ENCODE measurements at regions not wholly inside any gene's neighbourhood (a gene's known extent, or its start where the extent isn't known, plus 50 kb on each side); places are given as distances from the start of the nearest gene placed in this dataset.
"Not testable (repeated sequence)": the region's sequence is repeated elsewhere in the genome, so short reads cannot be mapped to it uniquely, and the experiment has no call there.

GRCh38 chr3:145649368-145649887 lies 511.6 kb downstream of the PLOD2 start:
- DNase-seq: no peak

GRCh38 chr3:145650170-145650569 lies 510.8 kb downstream of the PLOD2 start:
- no peak for DNase-seq

GRCh38 chr3:145671121-145671520 lies 489.9 kb downstream of the PLOD2 start:
- DNase-seq: no peak

GRCh38 chr3:145673838-145674237 lies 487.1 kb downstream of the PLOD2 start:
- no peak for DNase-seq

DNA sequence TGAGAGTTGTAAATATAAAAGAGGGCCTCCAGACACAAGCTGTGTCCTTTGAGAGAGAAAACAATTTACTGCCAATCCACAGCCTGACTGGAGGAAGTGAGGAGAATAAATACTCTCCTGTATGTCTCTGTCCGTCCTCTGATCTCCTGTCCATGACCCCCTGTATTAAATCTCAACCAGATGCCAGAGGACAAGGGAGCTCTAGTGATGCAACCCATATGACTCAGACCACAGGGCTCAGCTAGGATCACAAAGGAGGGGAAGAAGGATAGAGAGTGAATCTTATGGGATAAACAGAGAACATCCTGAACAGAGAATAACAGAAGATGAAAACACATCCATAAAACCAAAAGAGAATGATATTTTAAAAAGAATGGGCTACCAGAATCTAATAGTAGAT lies 482.6 kb downstream of the PLOD2 start:
- DNase-seq: no peak

DNA sequence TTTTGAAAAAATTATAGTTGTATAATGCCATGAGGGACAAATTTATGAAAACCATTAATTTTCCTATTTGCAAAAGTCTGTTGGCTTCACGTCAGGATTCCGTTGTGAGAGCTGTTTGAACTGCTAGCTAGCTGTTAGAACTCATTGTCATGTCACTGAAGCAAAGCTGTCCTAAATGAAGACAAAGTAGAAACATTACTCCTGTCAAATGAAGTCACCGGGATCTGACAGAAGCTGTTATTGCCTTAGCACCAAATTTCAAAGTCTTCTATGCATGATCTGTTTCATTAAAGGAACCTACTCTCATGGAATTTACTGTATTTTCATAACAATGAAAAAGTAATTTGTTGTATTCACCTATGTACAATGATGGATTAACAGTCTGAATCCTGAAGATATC lies 479.8 kb downstream of the PLOD2 start:
- no peak for DNase-seq

DNA sequence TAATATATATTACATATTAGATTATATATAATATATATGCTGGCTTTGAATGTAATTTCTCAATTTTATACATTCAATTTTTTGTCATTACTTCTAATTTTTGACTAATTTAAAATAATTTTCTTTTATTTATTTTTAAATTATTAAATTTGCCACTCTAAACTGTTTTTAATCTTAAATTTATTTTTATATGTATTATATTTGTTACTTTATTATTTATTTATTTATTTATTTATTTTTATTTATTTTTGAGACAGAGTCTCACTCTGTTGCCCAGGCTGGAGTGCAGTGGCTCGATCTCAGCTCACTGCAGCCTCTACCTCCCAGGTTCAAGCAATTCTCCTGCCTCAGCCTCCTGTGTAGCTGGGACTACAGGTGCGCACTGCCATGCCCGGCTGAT lies 473.0 kb downstream of the PLOD2 start:
- not testable (repeated sequence) for DNase-seq

- no peak for DNase-seq
Observed at GRCh38 chr3:145692751-145693150, 468.2 kb downstream of the PLOD2 start.

DNA sequence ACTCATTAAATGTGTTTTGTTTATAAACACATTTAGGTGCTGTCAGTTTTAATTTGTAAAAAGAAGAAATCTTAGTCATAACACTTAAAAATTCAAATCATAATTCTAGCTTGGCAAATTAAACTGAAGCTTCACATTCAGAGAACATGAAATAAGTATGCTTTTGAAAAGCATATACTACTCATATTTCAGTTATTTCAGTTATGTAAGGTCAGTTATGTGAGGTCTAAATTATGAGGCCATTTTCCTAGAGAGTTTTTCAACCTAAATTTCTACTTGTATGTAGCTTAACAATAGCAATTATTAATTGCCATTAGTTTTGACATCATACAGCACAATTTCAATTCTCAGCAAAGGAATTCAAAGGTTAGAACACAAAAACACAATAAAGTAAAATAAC lies 465.0 kb downstream of the PLOD2 start:
- no peak for DNase-seq

DNA sequence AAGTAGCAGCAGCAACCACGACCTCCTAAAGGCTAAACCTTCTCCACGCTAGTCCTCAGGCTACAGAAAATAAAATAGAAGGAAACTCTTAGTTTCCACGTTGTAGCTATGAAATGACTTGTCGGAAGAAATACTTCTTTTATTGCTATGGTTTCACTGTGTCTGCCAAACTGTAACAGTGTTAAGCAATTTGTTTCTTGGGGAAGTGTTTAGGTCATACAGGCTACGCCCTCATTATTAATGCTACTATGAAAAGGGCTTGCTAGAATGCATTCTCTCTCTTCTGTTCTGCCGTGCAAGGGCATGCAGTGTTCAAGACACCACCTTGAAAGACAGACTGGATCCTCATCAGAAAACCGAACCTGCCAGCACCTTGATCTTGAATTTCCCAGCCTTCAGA lies 462.7 kb downstream of the PLOD2 start:
- DNase-seq: no peak

DNA sequence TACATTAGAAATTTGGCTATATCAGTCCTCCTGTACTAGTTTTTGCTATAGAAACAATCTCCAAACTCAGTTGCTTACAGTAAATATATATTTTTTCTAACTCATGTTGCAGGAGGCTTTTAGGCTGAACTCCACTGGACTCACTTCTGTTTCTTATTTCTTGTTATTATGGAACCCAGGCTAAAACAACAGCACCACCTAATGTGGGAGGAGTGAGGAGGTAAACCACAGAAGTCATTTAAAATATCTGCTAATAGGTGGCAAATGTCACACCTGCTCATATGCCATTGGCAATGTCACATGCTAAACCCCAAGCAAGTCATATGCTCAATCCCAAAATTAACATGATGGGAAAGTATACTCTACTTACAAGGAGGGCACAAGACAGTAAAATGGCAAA lies 462.2 kb downstream of the PLOD2 start:
- no peak for DNase-seq

- DNase-seq: no peak
Observed at GRCh38 chr3:145704020-145704419, 457.0 kb downstream of the PLOD2 start.

DNA sequence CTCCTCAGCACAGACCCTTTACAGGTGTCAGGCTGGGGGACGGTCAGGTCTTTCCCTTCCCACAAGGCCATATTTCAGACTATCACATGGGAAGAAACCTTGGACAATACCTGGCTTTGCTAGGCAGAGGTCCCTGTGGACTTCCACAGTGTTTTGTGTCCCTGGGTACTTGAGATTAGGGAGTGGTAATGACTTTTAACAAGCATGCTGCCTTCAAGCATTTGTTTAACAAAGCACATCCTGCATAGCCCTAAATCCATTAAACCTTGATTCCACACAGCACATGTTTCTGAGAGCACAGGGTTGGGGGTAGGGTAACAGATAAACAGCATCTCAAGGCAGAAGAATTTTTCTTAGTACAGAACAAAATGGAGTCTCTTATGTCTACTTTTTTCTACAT lies 451.2 kb downstream of the PLOD2 start:
- not testable (repeated sequence) for DNase-seq

- DNase-seq: no peak
Observed at GRCh38 chr3:145716519-145716918, 444.5 kb downstream of the PLOD2 start.

DNA sequence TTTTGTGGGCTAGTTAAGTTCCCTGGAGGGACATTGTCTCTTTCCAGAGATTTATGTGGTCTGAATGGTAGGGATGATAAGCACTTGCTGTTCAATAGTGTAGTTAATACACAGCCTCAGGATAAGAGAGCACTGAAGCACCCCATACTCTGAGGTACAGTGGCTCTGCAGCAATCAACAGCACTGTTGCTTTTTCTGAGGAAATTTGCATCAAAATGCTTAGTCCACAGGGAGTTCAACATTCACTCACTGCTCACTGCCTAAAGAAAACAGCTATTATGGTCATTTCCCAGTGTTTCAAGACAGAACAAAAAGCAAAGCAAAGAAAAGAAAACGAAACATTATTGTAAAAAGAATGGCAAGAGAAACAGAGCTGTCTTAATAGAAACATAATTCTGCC lies 441.9 kb downstream of the PLOD2 start:
- no peak for DNase-seq

- DNase-seq: no peak
Observed at GRCh38 chr3:145721273-145721805, 439.6 kb downstream of the PLOD2 start.

- no peak for DNase-seq
Observed at GRCh38 chr3:145721815-145722214, 439.2 kb downstream of the PLOD2 start.

GRCh38 chr3:145727476-145727875 lies 433.5 kb downstream of the PLOD2 start:
- no peak for DNase-seq

DNA sequence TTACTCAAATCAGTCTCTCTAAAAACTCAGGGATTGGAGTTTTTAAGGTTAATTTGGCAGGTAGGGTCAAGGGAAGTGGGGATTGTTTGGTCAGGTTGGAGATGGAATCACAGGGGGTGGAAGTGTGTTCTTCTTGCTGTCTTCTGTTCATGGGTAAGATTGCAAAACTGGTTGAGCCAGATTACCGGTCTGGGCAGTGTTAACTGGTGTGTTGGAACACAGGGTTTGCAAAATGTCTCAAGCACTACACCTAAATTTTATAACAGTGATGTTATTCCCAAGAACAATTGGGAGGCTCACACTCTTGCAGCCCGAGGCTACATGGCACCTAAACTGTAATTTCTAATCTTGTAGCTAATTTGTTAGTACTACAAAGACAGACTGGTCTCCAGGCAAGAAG lies 425.4 kb downstream of the PLOD2 start:
- no peak for DNase-seq

- DNase-seq: no peak
Observed at GRCh38 chr3:145737952-145738351, 423.0 kb downstream of the PLOD2 start.

DNA sequence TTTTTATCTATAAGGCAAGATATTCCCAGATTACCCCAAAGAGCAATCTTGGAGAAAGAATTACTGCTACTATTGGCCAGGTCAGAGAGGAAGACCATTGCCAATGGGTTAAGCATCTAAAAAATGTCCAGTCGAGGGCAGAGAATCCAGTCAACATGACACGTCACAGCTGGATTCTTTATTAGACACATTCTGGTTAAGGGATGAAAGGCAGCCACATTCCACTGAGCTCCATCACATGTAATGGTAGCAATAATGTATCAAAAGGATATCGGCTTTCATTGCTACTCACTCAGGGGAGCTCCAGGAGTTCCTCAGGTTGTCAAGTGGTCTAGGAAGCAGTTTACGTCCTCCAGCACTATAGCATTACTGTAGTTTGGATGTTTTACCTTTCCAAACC lies 421.1 kb downstream of the PLOD2 start:
- no peak for DNase-seq

- DNase-seq: no peak
Observed at GRCh38 chr3:145750657-145751056, 410.3 kb downstream of the PLOD2 start.

GRCh38 chr3:145752576-145752975 lies 408.4 kb downstream of the PLOD2 start:
- DNase-seq: no peak

DNA sequence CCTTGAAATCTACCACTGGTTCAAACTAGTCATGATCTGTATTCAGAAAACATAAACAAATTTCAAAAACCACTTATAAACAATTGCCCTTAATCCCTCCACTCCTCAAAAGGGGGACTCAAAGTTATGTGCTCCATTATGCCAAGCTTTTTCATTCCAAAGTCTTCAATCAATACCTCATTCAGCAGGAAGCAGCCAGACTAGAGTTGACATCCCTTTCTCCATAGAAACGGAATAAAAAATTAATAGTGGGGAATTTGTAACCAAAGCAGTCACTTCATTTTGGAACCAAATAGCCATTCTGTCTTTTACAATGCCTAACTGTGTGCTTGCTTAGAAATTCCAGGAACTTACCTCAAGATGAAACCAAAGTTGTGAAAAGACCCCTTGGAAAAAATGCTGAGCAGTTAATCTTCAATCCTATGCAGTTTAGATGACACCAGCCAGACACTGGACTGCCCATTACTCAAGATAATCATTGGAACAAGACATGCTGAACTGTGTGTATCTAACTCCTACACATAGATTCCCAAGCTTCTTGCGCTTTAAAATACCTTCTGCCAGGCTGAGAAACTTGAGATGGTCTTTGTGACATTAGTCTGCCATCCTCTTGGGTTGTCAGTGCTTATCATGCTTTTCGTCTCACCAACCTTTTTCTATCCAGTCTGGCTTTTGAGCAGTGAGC lies 406.2 kb downstream of the PLOD2 start:
- DNase-seq: no peak

- DNase-seq: no peak
Observed at GRCh38 chr3:145760036-145760435, 400.9 kb downstream of the PLOD2 start.

Data from suppressor macrophage treated with lipopolysaccharide for 1 hour (primary cell).